Thyroid gland (tissue), 4 donors: ENCODE measurements at regions not wholly inside any gene's neighbourhood (a gene's known extent, or its start where the extent isn't known, plus 50 kb on each side); places are given as distances from the start of the nearest gene placed in this dataset.

Experiments used
- CTCF ChIP-seq, 6 experiments: fragments of 200-600 bp in 3 of 6; fragments of 450-650 bp in 3 of 6; sonication (generic) in 3 of 6; IDR thresholded peaks; one replicate each; pipeline ENCODE4 v1.5.1; 2016 to 2019; ENCODE audit warnings: antibody characterized with exemption in 6 of 6, mild to moderate bottlenecking in 2 of 6, inconsistent platforms in 1 of 6, moderate library complexity in 1 of 6
- POLR2A ChIP-seq, 2 donors: fragments of 450-650 bp; IDR thresholded peaks; one replicate each; pipeline ENCODE4 v1.6.1; 2017; ENCODE audit warnings: antibody characterized with exemption in 2 of 2, mild to moderate bottlenecking in 2 of 2, moderate library complexity in 1 of 2

- no peak for TF ChIP-seq CTCF (IDR thresholded peaks at IDR 0.05)
- no peak for TF ChIP-seq POLR2A (IDR thresholded peaks at IDR 0.05)
Observed at GRCh38 chr11:80960381-80961029, 1519.7 kb upstream of the TENM4 start.
